HG02623 (cell line): ENCODE measurements at regions not wholly inside any gene's neighbourhood (a gene's known extent, or its start where the extent isn't known, plus 50 kb on each side); places are given as distances from the start of the nearest gene placed in this dataset.
"Not testable (repeated sequence)": the region's sequence is repeated elsewhere in the genome, so short reads cannot be mapped to it uniquely, and the experiment has no call there.

ENCODE experiments used
- ATAC-seq: cut with Tn5 transposase; IDR thresholded peaks from one replicate; pipeline ENCODE4 v1.9.1; 2021; ENCODE audit warnings: moderate library complexity; ENCODE audit not compliant: unreplicated experiment

DNA sequence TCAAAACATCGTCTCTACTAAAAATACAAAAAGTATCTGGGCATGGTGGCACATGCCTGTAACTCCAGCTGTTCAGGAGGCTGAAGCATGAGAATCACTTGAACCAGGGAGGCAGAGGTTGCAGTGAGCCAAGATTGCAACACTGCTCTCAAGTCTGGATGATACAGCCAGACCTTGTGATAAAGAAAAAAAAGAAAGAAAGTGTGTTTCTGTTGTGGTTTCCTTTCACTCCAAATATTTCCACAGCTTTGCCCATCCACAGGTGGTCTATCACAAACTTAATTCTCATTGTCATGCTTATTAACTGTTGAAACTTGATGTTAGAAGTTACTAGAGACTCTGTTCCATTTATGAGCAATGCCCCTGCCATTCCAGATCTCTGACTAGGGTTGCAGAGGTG lies 316.0 kb upstream of the SEMA3C start:
- ATAC-seq, result no peak

DNA sequence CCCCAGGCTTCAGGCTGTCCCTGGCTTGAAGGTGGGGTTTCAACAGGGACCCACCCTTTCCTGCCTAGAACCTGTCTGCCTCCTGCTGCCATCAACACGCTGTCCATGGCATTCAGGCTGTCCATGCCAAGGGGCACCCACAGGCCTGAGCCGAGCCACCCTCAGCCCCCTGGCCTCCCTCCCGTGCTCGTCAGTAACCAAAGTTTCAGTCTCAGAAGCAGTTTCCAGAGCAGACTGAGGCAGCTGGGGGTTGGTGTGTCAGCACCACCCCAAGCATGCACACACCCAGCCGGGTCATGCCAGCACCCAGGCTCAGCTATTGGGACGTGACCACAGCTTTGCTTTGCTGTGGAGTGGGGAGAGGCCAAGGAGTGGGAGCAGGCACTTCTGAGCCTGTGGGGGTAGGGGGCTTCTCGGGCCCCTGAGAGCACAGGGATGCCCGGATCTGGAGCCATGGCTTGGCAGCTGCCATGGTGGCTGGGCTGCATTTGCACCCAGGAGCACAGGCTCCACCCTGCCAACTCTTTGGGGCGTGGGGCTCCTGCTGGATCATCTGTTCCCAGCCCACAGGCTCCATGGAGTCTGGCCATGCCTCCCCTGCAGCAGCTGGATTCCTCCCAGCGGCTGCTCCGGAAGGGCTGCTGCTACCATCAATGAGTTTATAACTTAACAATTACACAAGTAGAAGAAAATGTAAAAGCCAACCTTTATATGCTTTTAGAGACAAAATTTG lies 314.5 kb upstream of the SEMA3C start:
- ATAC-seq, result no peak

DNA sequence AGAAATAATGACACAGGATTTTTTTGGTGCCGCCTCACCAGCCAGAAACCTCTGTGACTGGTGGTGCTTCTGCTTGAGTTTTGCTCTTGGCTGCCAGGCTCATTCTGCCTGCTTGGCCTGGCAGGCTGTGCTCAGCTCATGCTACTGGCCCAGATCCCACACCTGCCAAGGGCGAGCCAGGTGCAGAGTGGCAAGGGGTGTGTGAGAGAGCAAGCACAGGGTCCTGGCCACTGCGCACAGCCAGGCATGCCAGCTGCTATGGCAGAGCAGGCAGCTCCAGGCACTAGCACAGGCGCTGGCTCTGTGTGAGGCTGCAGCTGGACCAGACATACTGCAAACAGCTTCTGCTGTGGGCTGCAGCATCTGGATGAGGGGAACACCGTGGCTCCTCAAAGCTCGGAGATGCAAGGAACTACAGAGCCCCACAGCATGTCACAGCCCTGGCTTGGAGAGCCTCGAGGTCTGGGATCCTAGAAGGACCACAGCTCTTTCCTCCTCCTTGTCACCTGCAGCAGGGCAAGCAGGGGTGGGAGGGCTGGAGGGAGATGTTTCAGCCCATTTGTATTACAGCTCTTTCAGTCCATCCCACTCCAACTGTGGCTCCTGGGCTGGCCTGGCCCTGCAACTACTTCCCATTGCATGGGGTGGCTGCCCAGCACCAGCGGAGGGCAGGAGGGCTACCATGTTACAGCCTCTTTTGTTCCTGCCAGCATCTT lies 313.4 kb upstream of the SEMA3C start:
- no peak for ATAC-seq

DNA sequence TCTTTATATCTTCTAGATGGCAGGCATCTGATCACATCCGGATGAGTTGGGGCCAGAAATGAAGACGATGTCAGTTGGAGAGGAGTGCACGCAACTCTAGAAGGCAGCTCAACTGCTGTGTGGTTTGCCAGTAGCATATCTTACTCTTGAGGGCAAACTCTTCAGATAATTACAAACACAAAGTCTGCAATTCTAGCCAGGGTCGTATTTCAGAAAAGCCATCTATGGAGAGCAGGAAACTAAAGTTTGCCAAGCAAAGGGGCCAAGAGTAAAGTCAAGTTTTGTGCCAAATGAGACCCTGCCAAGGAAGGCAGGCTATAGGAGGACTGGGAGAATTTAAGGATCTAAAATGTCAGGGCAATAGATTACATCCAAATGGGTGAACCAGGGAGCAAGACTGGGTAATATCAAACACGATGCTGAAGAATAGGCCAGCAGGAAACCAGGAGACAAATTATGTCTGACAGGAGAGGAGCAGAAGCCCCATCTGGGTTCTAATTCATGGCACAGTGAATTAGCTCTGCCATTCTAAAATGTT lies 312.5 kb upstream of the SEMA3C start:
- no peak for ATAC-seq

GRCh38 chr7:81226234-81226633 lies 307.4 kb upstream of the SEMA3C start:
- no peak for ATAC-seq

- not testable (repeated sequence) for ATAC-seq
These were observed 303.8 kb upstream of the SEMA3C start for GRCh38 chr7:81222692-81223091.

GRCh38 chr7:81221527-81222217 lies 302.8 kb upstream of the SEMA3C start:
- ATAC-seq, result no peak

GRCh38 chr7:81218480-81219106 lies 299.7 kb upstream of the SEMA3C start:
- ATAC-seq, result no peak

GRCh38 chr7:81213394-81213793 lies 294.5 kb upstream of the SEMA3C start:
- ATAC-seq, result no peak

- ATAC-seq, result no peak
These were observed 293.1 kb upstream of the SEMA3C start for GRCh38 chr7:81211934-81212320.

DNA sequence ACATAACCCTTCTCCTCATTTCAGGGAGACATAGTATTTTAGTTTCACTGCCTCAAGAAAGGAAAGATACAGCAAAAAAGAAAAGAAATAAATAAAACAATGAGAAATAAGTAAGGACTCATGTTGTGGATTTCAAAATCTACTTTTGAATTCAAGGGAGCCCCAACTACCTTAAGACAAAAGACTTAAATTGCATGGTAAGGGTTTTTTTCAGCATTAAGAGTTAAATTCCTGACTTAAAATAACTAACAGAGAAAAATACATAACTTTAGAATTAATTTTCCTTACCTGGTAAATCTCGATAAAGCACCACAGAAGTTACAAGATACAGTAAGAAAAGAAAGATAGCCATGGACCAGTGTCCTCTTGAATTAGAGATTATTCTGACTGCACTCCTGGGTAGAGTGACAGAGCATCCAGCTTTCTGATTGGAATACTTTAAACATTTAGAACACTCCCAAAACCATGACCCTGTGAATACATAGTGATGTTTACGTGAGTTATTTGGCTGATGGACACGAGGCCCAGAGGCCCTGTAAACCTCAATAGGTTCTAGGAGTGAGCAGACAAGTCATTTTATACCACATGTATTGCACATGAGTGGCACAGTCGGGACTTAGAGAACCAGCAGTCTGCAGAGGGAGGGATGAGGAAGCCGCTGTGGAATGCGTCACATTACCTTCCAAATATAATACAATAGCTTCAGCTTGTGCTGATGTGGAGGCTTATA lies 292.5 kb upstream of the SEMA3C start:
- no peak for ATAC-seq

- no peak for ATAC-seq
These were observed 291.6 kb upstream of the SEMA3C start for GRCh38 chr7:81210137-81211064.

DNA sequence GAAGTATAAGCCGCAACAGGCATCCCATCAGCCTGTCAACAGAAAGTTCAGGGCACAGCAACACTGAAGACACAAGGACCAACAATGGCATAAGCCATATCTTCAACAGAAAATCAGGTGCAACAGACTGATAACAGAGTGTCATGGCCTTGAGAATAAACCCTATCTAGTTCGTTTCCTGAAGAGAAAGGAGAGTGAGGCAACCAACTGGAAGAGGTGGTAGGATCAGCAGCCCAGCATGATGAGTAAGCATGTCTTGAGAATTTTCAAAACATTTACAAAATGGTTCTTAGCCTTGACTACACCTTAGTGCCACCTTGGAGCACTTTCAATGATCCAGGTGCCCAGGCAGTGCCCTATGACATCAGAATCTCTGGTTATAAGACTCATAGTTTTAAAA lies 290.2 kb upstream of the SEMA3C start:
- no peak for ATAC-seq

GRCh38 chr7:81207801-81208200 lies 288.9 kb upstream of the SEMA3C start:
- ATAC-seq, result no peak

- no peak for ATAC-seq
These were observed 288.0 kb upstream of the SEMA3C start for GRCh38 chr7:81206667-81207360.

DNA sequence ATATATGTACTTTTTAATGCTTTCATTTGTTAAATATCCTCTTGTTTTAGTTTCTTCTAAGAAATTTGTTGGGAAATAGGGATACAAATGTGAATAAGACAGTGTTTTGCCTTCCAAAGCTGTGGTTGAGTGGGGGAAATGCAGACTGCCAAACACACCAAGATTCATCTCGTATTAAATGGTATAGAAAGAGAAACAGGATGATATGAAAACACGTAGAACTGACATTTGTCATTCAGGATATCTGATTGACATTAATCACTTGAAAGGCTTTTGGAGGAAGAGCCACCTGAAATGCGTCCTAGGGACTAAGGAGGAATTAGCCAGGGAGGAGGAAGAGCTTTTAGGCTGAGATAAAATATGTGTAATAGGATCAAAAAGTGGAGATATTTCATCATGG lies 287.4 kb upstream of the SEMA3C start:
- ATAC-seq, result no peak

DNA sequence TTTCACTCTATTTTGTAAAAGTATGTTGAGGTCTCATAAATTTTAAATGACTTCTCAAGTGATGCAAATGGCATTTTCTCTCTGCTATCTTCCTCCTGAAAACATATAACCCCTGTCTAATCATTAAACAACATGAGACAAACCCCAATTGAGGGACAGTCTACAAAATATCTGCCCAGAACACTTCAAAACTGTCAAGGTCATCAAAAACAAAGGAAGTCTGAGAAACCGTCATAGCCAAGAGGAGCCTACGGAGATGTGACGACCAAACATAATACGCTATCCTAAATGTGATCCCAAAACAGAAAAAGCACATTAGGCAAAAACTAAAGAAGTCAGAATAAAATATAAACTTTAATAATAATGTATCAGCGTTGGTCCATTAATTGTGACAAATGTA lies 282.3 kb upstream of the SEMA3C start:
- ATAC-seq, result no peak

GRCh38 chr7:81198766-81199165 lies 279.9 kb upstream of the SEMA3C start:
- ATAC-seq, result no peak

DNA sequence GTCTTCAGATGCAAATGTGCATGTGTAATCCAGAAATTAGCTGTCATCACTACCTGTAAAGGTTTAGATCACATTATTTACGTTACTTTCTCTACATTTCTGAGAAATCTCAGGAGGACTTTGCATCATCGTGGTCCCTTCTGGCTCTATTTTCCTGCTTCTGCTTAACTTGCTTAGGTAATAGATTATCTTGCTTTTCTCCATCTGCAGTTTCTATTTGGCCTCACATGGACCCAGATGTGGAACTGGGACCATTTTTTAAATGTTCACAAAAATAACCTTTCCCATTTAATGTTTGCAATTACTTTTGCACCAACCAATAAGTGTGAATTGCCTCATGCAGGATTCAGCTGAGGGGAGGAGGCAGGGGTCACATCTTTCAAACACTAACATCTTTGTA lies 278.4 kb upstream of the SEMA3C start:
- no peak for ATAC-seq
